Progenitor cell of endocrine pancreas (in vitro differentiated cells): ENCODE measurements at regions not wholly inside any gene's neighbourhood (a gene's known extent, or its start where the extent isn't known, plus 50 kb on each side); places are given as distances from the start of the nearest gene placed in this dataset.

Experiments
- DNase-seq: peaks from one replicate; pipeline ENCODE4 v3.0.0; 2021; ENCODE audit warnings: low spot score; ENCODE audit not compliant: unreplicated experiment
- H3K27ac Mint-ChIP-seq: 2 replicates; pipeline ENCODE4 v1.8.0; 2021; ENCODE audit warnings: mild to moderate bottlenecking, moderate library complexity, mixed read lengths
- H3K27me3 Mint-ChIP-seq: 2 replicates; pipeline ENCODE4 v1.8.0; 2021; ENCODE audit warnings: mixed read lengths
- H3K36me3 Mint-ChIP-seq: 2 replicates; pipeline ENCODE4 v1.8.0; 2022; ENCODE audit warnings: mixed read lengths; ENCODE audit not compliant: insufficient read depth
- H3K4me1 Mint-ChIP-seq: 2 replicates; pipeline ENCODE4 v1.8.0; 2021; ENCODE audit warnings: low read depth, mixed read lengths
- H3K4me3 Mint-ChIP-seq: 2 replicates; pipeline ENCODE4 v1.8.0; 2021; ENCODE audit warnings: low read depth, mild to moderate bottlenecking, moderate library complexity, mixed read lengths
- H3K9me3 Mint-ChIP-seq: 2 replicates; pipeline ENCODE4 v1.8.0; 2021; ENCODE audit warnings: low read depth, mixed read lengths
- TF ChIP-seq, protein P1 (sequence below): fragments of 200-600 bp; sonication (generic); IDR thresholded peaks from one replicate; pipeline ENCODE4 v1.5.0; 2021; ENCODE audit warnings: antibody characterized with exemption, mild to moderate bottlenecking; ENCODE audit not compliant: unreplicated experiment

DNA sequence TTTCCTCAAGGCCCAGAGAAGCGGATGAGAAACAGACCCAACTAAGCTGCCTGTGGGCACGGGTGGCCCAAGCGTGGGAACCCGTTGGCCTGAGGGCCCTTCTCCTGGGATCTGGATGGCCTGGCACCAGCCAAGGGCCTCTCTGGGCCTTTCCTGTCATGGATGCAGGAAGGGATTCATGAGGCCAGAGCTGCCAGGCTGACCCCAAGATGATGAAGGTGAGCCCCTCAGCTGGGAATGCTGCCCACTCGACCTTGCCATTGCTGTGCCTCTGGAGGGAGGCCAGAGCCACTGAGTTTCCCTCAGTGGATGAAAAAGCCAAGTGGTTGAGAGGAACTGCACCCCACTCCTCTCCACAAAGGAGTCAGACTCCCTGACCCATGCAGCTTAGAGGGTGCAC, 171.2 kb downstream of the VEGFA start:
- TF ChIP-seq, protein P1, sequence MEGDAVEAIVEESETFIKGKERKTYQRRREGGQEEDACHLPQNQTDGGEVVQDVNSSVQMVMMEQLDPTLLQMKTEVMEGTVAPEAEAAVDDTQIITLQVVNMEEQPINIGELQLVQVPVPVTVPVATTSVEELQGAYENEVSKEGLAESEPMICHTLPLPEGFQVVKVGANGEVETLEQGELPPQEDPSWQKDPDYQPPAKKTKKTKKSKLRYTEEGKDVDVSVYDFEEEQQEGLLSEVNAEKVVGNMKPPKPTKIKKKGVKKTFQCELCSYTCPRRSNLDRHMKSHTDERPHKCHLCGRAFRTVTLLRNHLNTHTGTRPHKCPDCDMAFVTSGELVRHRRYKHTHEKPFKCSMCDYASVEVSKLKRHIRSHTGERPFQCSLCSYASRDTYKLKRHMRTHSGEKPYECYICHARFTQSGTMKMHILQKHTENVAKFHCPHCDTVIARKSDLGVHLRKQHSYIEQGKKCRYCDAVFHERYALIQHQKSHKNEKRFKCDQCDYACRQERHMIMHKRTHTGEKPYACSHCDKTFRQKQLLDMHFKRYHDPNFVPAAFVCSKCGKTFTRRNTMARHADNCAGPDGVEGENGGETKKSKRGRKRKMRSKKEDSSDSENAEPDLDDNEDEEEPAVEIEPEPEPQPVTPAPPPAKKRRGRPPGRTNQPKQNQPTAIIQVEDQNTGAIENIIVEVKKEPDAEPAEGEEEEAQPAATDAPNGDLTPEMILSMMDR: no peak
- no peak overlapping the region for H3K4me3 Mint-ChIP-seq
- no peak overlapping the region for H3K27ac Mint-ChIP-seq
- no peaks in the 10 kb centered on the region for H3K27me3 Mint-ChIP-seq
- no peak for DNase-seq
- H3K9me3 Mint-ChIP-seq: no peaks in the 10 kb centered on the region
- H3K36me3 Mint-ChIP-seq: no peaks in the 10 kb centered on the region
- peaks cover 30% of the 10 kb centered on the region for H3K4me1 Mint-ChIP-seq

DNA sequence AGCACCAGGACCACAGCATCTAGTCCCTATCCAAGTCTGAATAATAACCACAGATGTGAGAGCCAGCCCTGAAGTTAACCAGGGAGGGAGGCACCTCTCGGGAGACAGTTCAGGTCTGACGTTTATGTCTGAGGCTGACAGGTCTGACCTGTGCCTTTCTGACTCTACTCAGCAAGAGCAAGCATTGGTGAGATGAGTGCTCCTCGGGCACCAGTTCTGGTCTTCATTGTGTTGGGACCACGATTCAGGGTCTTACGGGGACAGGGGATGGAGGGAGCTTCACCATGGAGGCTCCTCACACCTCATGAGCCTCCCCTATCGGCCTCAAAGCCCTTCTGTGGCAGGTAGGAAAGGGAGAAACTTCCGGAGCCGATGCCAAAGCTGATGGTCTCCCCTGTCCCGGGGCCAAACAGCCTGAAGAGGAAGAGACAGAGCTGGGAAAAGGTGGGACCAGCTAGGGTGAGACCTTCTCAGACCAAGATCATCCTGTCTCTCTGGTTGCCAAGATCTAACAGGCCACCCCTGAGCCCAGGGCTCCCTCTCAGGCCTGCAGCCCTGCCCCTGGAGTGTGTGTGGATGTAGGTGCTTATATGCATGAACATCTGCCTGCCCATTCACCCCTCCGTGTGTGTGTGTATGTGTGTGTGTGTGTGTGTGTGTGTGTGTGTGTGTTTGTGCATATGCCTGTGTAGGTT, 170.5 kb downstream of the VEGFA start:
- no peaks in the 10 kb centered on the region for H3K36me3 Mint-ChIP-seq
- no peak for DNase-seq
- no peaks in the 10 kb centered on the region for H3K9me3 Mint-ChIP-seq
- H3K4me3 Mint-ChIP-seq: no peak overlapping the region
- TF ChIP-seq, protein P1: no peak
- no peak overlapping the region for H3K27ac Mint-ChIP-seq
- no peaks in the 10 kb centered on the region for H3K27me3 Mint-ChIP-seq
- H3K4me1 Mint-ChIP-seq: peaks cover 33% of the 10 kb centered on the region

DNA sequence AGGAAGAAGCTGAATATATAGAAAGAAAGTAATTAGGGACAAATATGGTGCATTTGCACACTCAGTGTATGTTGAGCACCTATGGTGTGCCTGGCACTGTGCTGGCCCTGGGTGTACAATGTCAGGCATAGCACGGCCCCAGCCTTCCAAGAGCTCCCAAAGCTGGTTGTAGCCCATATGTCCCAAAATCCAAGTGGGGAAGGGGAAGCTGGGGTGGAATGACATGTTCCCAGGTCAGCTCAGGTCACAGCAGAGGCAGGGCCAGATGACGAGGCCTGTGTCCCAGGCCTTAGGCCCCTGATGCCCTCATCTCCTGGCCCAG, 170.0 kb downstream of the VEGFA start:
- Mint-ChIP-seq H3K27me3 (no peaks in the 10 kb centered on the region), H3K27ac (no peak overlapping the region), H3K9me3 (no peaks in the 10 kb centered on the region), H3K36me3 (no peaks in the 10 kb centered on the region), H3K4me3 (no peak overlapping the region), H3K4me1 (peaks cover 33% of the 10 kb centered on the region)
- TF ChIP-seq, protein P1: no peak
- no peak for DNase-seq

DNA sequence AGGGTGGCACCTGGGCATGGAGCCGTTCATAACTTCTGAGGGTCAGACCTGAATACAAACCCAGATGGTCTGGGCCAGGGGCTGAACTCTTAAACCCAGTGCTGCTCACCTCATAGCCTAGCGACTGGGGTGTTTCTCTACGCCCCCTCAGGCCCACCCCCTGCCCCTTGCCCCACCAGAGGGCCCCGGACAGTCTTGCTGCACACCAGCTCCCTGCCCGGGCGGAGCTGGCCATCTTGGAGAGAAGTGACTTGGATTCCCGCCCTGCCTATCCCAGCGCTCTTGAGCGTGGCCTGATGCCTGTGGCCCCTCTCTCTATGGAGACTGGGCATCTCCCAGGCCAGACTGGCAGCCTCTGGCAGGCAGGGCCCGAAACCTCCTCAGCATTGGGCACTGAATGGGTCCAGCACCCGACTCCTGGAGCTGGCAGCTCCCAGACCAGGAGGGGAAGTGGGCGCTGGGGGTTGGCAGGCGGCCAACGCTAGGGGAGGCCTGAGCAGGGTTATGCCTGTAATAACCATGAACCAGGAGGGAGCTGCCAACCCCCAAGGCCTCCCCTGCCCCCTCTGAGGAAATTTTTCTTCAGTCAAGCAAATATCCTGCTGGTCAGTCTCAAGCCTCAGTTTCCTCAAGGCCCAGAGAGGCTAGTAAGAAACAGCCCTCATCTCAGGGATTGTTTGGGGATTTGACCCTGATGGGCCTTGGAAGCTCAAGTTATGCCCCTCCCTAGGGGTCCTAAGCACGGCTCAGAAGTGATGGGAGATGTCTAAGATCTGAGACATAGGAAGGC, 169.5 kb downstream of the VEGFA start:
- Mint-ChIP-seq H3K27me3 (no peaks in the 10 kb centered on the region), H3K9me3 (no peaks in the 10 kb centered on the region), H3K4me1 (peaks cover 33% of the 10 kb centered on the region), H3K27ac (no peak overlapping the region), H3K36me3 (no peaks in the 10 kb centered on the region), H3K4me3 (no peak overlapping the region)
- TF ChIP-seq, protein P1: no peak
- no peak for DNase-seq

DNA sequence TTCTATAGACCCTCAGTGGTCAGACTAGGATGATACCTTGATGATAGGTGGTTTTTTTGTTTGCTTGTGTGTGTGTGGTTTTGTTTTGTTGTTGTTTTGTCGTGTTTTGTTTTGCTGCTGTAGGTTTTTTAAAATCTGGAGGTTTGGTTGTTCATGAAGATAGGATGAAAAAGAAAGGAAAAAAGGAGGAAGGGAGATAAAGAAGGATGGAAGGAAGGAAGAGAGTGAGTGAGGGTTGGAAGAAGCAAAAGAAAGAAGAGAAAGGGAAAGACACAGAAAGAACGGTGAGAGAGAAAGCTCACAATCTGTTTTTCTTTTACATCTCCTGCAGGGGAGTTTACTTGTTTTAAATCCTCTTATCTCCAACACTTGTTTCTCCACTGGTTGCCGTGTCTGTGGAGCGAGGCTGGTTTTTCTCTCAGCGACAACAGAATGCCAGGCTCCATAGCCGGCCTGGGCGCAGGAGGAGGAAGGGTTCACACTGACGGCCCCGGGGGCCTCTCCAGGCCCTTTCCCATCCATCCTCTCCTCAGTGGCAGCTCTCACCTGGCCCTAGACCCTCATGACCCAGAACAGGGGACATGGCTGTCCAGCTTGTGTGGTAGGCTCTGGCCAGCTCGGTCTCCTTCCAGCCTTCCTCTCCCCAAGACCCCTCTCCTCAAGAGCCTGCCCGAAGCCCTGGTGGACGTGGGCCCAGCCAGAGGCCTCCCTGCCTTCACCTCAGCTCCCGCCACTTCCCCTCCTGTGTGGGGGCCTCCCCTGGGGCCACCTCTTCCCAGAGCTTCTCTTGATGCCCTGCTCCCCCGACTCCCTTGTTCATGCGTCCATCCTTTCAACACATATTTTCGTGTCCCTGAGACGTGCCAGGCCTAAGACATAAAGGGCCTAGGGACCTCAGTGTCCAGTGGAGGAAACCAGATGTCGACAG, 168.4 kb downstream of the VEGFA start:
- Mint-ChIP-seq H3K4me1 (peaks cover 42% of the 10 kb centered on the region), H3K27ac (no peak overlapping the region), H3K36me3 (no peaks in the 10 kb centered on the region), H3K4me3 (no peak overlapping the region), H3K9me3 (no peaks in the 10 kb centered on the region), H3K27me3 (no peaks in the 10 kb centered on the region)
- TF ChIP-seq, protein P1: no peak
- no peak for DNase-seq
